A549 (cell line): ENCODE measurements at regions not wholly inside any gene's neighbourhood (a gene's known extent, or its start where the extent isn't known, plus 50 kb on each side); places are given as distances from the start of the nearest gene placed in this dataset.

Source experiments
- ATAC-seq, 2 experiments: fragments of 200-7000 bp in 1 of 2; fragments of >200 bp in 1 of 2; cut with Nextera tagmentation in 1 of 2; cut with Tn5 transposase in 1 of 2; 3 replicates each; pipeline versions ENCODE4 v1.8.0 to v1.9.1; 2018 to 2020; ENCODE audit warnings: mild to moderate bottlenecking in 1 of 2, moderate library complexity in 1 of 2
- CTCF ChIA-PET: fragments of 300-600 bp; sonication (Branson Sonifier 250); formaldehyde crosslinking; extraction: SDS; loops from one replicate; lab custom pipeline; 2021; ENCODE audit warnings: antibody characterized with exemption, inconsistent platforms; lab: Yijun Ruan, JAX
- POLR2A ChIA-PET: fragments of 350-600 bp; formaldehyde crosslinking; extraction: SDS; loops from one replicate; lab custom pipeline; 2021; ENCODE audit warnings: antibody characterized with exemption, inconsistent platforms; lab: Yijun Ruan, JAX
- DNase-seq, 2 experiments: peaks; one replicate each; pipeline versions ENCODE4 v3.0.0 to v3.0.0-alpha.2; 2011 to 2016; ENCODE audit warnings: low read depth in 1 of 2, low spot score in 1 of 2
- FAIRE-seq: peaks from 2 replicates; lab custom pipeline; 2011; peaks lifted over from hg19 to GRCh38; lab: Jason Lieb, UNC
- H3K27ac ChIP-seq, 2 experiments: fragments of >200 bp; sonication (Bioruptor Twin); formaldehyde crosslinking; 3 replicates each; pipeline ENCODE4 v1.5.1; 2016 to 2017
- H3K4me1 ChIP-seq: fragments of >200 bp; sonication (Bioruptor Twin); formaldehyde crosslinking; 3 replicates; pipeline ENCODE4 v1.6.1; 2016
- H3K4me2 ChIP-seq: fragments of >200 bp; sonication (Bioruptor Twin); formaldehyde crosslinking; 3 replicates; pipeline ENCODE4 v1.6.1; 2016
- H3K4me3 ChIP-seq: fragments of >200 bp; sonication (Bioruptor Twin); formaldehyde crosslinking; 3 replicates; pipeline ENCODE4 v1.5.1; 2016
- H3K9me3 ChIP-seq: fragments of >200 bp; sonication (Bioruptor Twin); formaldehyde crosslinking; 3 replicates; pipeline ENCODE4 v1.6.1; 2016
- CEBPB ChIP-seq, 2 experiments: fragments of >200 bp in 1 of 2; sonication (Bioruptor Twin) in 1 of 2; formaldehyde crosslinking in 1 of 2; IDR thresholded peaks; 2 replicates each; pipeline ENCODE4 v1.6.1; 2012 to 2016
- CHD2 ChIP-seq: fragments of 150-350 bp; IDR thresholded peaks from 2 replicates; pipeline ENCODE4 v1.6.1; 2014; ENCODE audit warnings: low read length; ENCODE audit not compliant: partially characterized antibody
- E2F6 ChIP-seq: IDR thresholded peaks from 2 replicates; pipeline ENCODE4 v1.6.1; 2012; ENCODE audit warnings: low read depth, borderline replicate concordance
- EHF ChIP-seq: fragments of 250-450 bp; sonication (Bioruptor Pico); IDR thresholded peaks from 2 replicates; pipeline ENCODE4 v1.5.0; 2020; ENCODE audit warnings: mild to moderate bottlenecking
- HOXA7 ChIP-seq: fragments of 250-450 bp; sonication (Bioruptor Pico); IDR thresholded peaks from 2 replicates; pipeline ENCODE4 v1.5.0; 2020; ENCODE audit warnings: mild to moderate bottlenecking, moderate library complexity
- HOXB5 ChIP-seq: fragments of 250-450 bp; sonication (Bioruptor Pico); IDR thresholded peaks from 2 replicates; pipeline ENCODE4 v1.5.0; 2020; ENCODE audit warnings: mild to moderate bottlenecking, moderate library complexity
- JUN ChIP-seq, 2 experiments: fragments of >200 bp; sonication (Bioruptor Twin); formaldehyde crosslinking; IDR thresholded peaks; 2 replicates in 1 of 2; 3 replicates in 1 of 2; pipeline ENCODE4 v1.6.1; 2016 to 2017
- JUNB ChIP-seq: fragments of >200 bp; sonication (Bioruptor Twin); formaldehyde crosslinking; IDR thresholded peaks from 2 replicates; pipeline ENCODE4 v1.6.1; 2016
- MAZ ChIP-seq: fragments of 150-350 bp; IDR thresholded peaks from 2 replicates; pipeline ENCODE4 v1.6.1; 2014; ENCODE audit warnings: antibody characterized with exemption, low read depth, low read length, borderline replicate concordance
- MYC ChIP-seq: IDR thresholded peaks from 2 replicates; pipeline ENCODE4 v1.6.1; 2012; ENCODE audit warnings: mild to moderate bottlenecking, inconsistent platforms, low read length, improper control_type of control experiment, borderline replicate concordance
- NPAS2 ChIP-seq: fragments of 250-450 bp; sonication (Bioruptor Pico); IDR thresholded peaks from 2 replicates; pipeline ENCODE4 v1.8.0; 2022; ENCODE audit warnings: mild to moderate bottlenecking, moderate library complexity, borderline replicate concordance
- PHF8 ChIP-seq: fragments of 200-600 bp; sonication (generic); IDR thresholded peaks from 2 replicates; pipeline ENCODE4 v1.6.1; 2016; ENCODE audit warnings: low read depth, mild to moderate bottlenecking, antibody characterized with exemption, moderate library complexity, borderline replicate concordance
- POLR2A ChIP-seq: IDR thresholded peaks from 2 replicates; pipeline ENCODE4 v1.6.1; 2012; ENCODE audit warnings: mild to moderate bottlenecking, low read length
- POLR2AphosphoS2 ChIP-seq: conservative IDR thresholded peaks from 2 replicates; pipeline ENCODE4 v1.6.1; 2012; ENCODE audit warnings: low read length, improper control_type of control experiment, inconsistent platforms
- REST ChIP-seq: fragments of 200-600 bp; sonication (generic); IDR thresholded peaks from 2 replicates; pipeline ENCODE4 v1.6.1; 2016; ENCODE audit warnings: antibody characterized with exemption, mild to moderate bottlenecking, moderate library complexity
- SREBF2 ChIP-seq: fragments of 450-650 bp; IDR thresholded peaks from 2 replicates; pipeline ENCODE4 v1.6.1; 2014; ENCODE audit warnings: mild to moderate bottlenecking, moderate library complexity
- TP53 ChIP-seq: fragments of 250-450 bp; sonication (Bioruptor Pico); IDR thresholded peaks from 2 replicates; pipeline ENCODE4 v1.5.0; 2021; ENCODE audit warnings: mild to moderate bottlenecking, moderate library complexity
- ZC3H11A ChIP-seq: fragments of 450-650 bp; IDR thresholded peaks from 2 replicates; pipeline ENCODE4 v1.6.1; 2014; ENCODE audit warnings: antibody characterized with exemption, mild to moderate bottlenecking
- ZSCAN20 ChIP-seq: fragments of 250-450 bp; sonication (Bioruptor Pico); IDR thresholded peaks from 2 replicates; pipeline ENCODE4 v1.8.0; 2022; ENCODE audit warnings: mild to moderate bottlenecking, moderate library complexity
- WGBS: methylation state at CpG from one replicate; pipeline ENCODE4 v1.1.6; 2017; ENCODE audit errors: missing lambda C conversion rate; 5-methylcytosine and 5-hydroxymethylcytosine counted together

- FAIRE-seq: no peak
- 30% methylated on average over 4 of the region's 4 CpGs for WGBS
Measured at GRCh38 chr18:73942956-73943355, 204.7 kb downstream of the FBXO15 start.

GRCh38 chr18:73942081-73942625 is 205.5 kb downstream of the FBXO15 start:
- DNase-seq (no peak), FAIRE-seq (no peak), ATAC-seq (no peak)
- no peak overlapping the region for H3K27ac ChIP-seq
- no peaks in the 10 kb centered on the region for H3K4me1 ChIP-seq
- H3K4me3 ChIP-seq: no peak overlapping the region
- ChIA-PET POLR2A (no interaction called here), CTCF (no interaction called here)
- H3K4me2 ChIP-seq: no peak overlapping the region
- H3K9me3 ChIP-seq: no peaks in the 10 kb centered on the region
- TF ChIP-seq CEBPB (IDR thresholded peaks at IDR 0.05): no peak
- TF ChIP-seq REST: no peak
- no peak for TF ChIP-seq MAZ
- no peak for TF ChIP-seq ZSCAN20 (CRISPR knock-in tag)
- TF ChIP-seq HOXA7: no peak
- TF ChIP-seq ZC3H11A: no peak
- no peak for TF ChIP-seq SREBF2
- WGBS: 45% methylated on average over 8 of the region's 8 CpGs

More at GRCh38 chr18:73942956-73943355, 204.7 kb downstream of the FBXO15 start:
- no peak for ATAC-seq
- TF ChIP-seq POLR2AphosphoS2 (no peak), NPAS2 (CRISPR knock-in tag) (no peak), PHF8 (no peak), EHF (CRISPR knock-in tag) (no peak), POLR2A (no peak), JUNB (no peak), MYC (no peak), CHD2 (no peak)
- Histone ChIP-seq H3K27ac (no peak overlapping the region), H3K4me3 (no peak overlapping the region), H3K9me3 (no peaks in the 10 kb centered on the region), H3K4me2 (no peak overlapping the region), H3K4me1 (no peaks in the 10 kb centered on the region)
- CTCF ChIA-PET: no interaction called here
- POLR2A ChIA-PET: no interaction called here
- no peak for DNase-seq

- WGBS: 18% methylated on average over 8 of the region's 8 CpGs
- Histone ChIP-seq H3K27ac (no peak overlapping the region), H3K4me1 (no peaks in the 10 kb centered on the region), H3K9me3 (no peaks in the 10 kb centered on the region), H3K4me2 (no peak overlapping the region), H3K4me3 (no peak overlapping the region)
- DNase-seq (no peak), ATAC-seq (no peak), FAIRE-seq (no peak)
- TF ChIP-seq NPAS2 (CRISPR knock-in tag) (no peak), CEBPB (IDR thresholded peaks at IDR 0.05) (no peak), HOXB5 (CRISPR knock-in tag) (no peak), TP53 (CRISPR knock-in tag) (no peak), JUNB (no peak), MAZ (no peak)
- ChIA-PET POLR2A (no interaction called here), CTCF (no interaction called here)
Measured at GRCh38 chr18:73940721-73941120, 206.9 kb downstream of the FBXO15 start.

- DNase-seq: no peak
- Histone ChIP-seq H3K27ac (no peak overlapping the region), H3K4me2 (no peak overlapping the region), H3K4me1 (no peaks in the 10 kb centered on the region)
- ATAC-seq: no peak
- FAIRE-seq: no peak
- WGBS: 78% methylated on average over 5 of the region's 5 CpGs
- TF ChIP-seq REST (no peak), NPAS2 (CRISPR knock-in tag) (no peak), E2F6 (no peak), JUNB (no peak), JUN (IDR thresholded peaks at IDR 0.05) (no peak)
- TF ChIP-seq, all 56 proteins: peak for 0
- H3K9me3 ChIP-seq: no peaks in the 10 kb centered on the region
- H3K4me3 ChIP-seq: no peak overlapping the region
- POLR2A ChIA-PET: no interaction called here
- CTCF ChIA-PET: no interaction called here
Measured at GRCh38 chr18:73939391-73939790, 208.2 kb downstream of the FBXO15 start.
